ENCODE measurements at regions not wholly inside any gene's neighbourhood (a gene's known extent, or its start where the extent isn't known, plus 50 kb on each side); places are given as distances from the start of the nearest gene placed in this dataset.

DNA sequence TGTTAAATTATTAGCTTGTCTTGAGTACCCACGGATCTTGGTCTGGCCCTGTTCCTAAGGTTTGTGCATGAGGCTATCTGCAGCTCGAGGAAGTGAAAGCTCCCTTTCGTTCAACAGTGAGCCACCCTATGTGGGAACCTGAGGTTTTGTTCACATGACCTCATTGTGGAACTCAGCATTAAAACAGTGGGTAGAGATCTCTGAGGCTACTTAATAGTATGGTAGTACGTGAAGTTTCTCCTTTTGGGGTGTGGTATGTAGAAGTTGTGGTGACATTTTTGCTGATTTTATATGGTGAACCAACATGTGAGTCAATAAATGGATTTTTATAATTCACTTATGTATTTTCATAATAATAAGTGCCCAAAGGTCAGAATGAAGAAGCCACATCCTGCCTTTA is 252.7 kb upstream of the FERD3L start:
- ChIA-PET POLR2A (ENCODE audit: unreplicated experiment) (no interaction called here), CTCF (interaction anchor here (0.9 kb wide), 1 partner anchor 26 kb away, joined by 3 read pairs; no protein-coding TSS in a partner anchor)
- H4K20me1 ChIP-seq (ENCODE audit: insufficient read depth, low read length): no peaks in the 10 kb centered on the region
- H2BK20ac ChIP-seq (ENCODE audit: low read depth, low read length): no peak overlapping the region
- no peak overlapping the region for H2AK5ac ChIP-seq (ENCODE audit: low read depth, low read length)
- no peak overlapping the region for H3K9ac ChIP-seq (ENCODE audit: low read depth, low read length)
- ATAC-seq (ENCODE audit: low read depth): no peak; the same call in 1 of the 2 replicates
- H3K23ac ChIP-seq (ENCODE audit: low read depth, low read length): no peak overlapping the region
- H2BK120ac ChIP-seq (ENCODE audit: low read depth, low read length): no peak overlapping the region
- H4K5ac ChIP-seq (ENCODE audit: low read depth, low read length): no peak overlapping the region
- in situ Hi-C loops (cut with MboI; ENCODE audit: low sequenced_read_pairs) (no loop called here), dilution Hi-C loops (cut with HindIII; ENCODE audit: low sequenced_read_pairs, unreplicated experiment) (no loop called here), intact Hi-C loops (cut with micrococcal nuclease) (no loop called here)
- no peaks in the 10 kb centered on the region for H3K9me1 ChIP-seq (ENCODE audit: insufficient read depth, low read length)
- DNase-seq: peak; percentile 39
- H3K56ac ChIP-seq (ENCODE audit: extremely low read depth, insufficient read depth, low read length): no peak overlapping the region
- no CpG with 5 or more reads among the region's 4 CpGs for WGBS, 2 experiments (ENCODE audit: extremely low coverage in 2 of 2, insufficient read length in 1 of 2)
- H3K4me3 ChIP-seq (ENCODE audit: insufficient read depth, low read depth, low read length): no peak overlapping the region
- no peak overlapping the region for H3K27ac ChIP-seq (ENCODE audit: insufficient read depth, low read length)
- H2AFZ ChIP-seq (replicated peaks; ENCODE audit: low read length, poor library complexity): peak overlapping the region; percentile 16
- H4K8ac ChIP-seq (ENCODE audit: low read depth in 2 of 2, low read length in 2 of 2): no peak overlapping the region
- peaks cover 1% of the 10 kb centered on the region for H3K4me1 ChIP-seq (ENCODE audit: control insufficient read depth, insufficient read depth, low read length)
- no peaks in the 10 kb centered on the region for H3K79me1 ChIP-seq (ENCODE audit: low read depth in 1 of 2, low read length in 2 of 2)
- no peaks in the 10 kb centered on the region for H3K27me3 ChIP-seq (ENCODE audit: control insufficient read depth, insufficient read depth, low read length)
- no peak overlapping the region for H2BK5ac ChIP-seq (ENCODE audit: low read depth, low read length, poor library complexity, severe bottlenecking)
- no peak overlapping the region for H2BK15ac ChIP-seq (ENCODE audit: low read depth, low read length)
- no peak overlapping the region for H3K4ac ChIP-seq (ENCODE audit: low read depth, low read length)
- no peak for TF ChIP-seq RCOR1 (IDR thresholded peaks at IDR 0.05; ENCODE audit: insufficient replicate concordance, low read length)
- TF ChIP-seq, protein P1, sequence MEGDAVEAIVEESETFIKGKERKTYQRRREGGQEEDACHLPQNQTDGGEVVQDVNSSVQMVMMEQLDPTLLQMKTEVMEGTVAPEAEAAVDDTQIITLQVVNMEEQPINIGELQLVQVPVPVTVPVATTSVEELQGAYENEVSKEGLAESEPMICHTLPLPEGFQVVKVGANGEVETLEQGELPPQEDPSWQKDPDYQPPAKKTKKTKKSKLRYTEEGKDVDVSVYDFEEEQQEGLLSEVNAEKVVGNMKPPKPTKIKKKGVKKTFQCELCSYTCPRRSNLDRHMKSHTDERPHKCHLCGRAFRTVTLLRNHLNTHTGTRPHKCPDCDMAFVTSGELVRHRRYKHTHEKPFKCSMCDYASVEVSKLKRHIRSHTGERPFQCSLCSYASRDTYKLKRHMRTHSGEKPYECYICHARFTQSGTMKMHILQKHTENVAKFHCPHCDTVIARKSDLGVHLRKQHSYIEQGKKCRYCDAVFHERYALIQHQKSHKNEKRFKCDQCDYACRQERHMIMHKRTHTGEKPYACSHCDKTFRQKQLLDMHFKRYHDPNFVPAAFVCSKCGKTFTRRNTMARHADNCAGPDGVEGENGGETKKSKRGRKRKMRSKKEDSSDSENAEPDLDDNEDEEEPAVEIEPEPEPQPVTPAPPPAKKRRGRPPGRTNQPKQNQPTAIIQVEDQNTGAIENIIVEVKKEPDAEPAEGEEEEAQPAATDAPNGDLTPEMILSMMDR (conservative IDR thresholded peaks at IDR 0.05; ENCODE audit: low read depth, low read length): no peak
- no peak overlapping the region for H4K91ac ChIP-seq (ENCODE audit: insufficient read depth, low read depth, low read length)
- no peak overlapping the region for H2AK9ac ChIP-seq (replicated peaks; ENCODE audit: low read depth, low read length, poor library complexity)
- no TSS peak for BruUV-seq (replicated peaks)
- no peaks in the 10 kb centered on the region for H3K36me3 ChIP-seq (ENCODE audit: control insufficient read depth, insufficient read depth, low read length)
- no peaks in the 10 kb centered on the region for H3K9me3 ChIP-seq (ENCODE audit: control insufficient read depth, insufficient read depth, low read length)
- H3K18ac ChIP-seq (ENCODE audit: low read depth, low read length): peak overlapping the region; percentile 80
- H3K14ac ChIP-seq (replicated peaks; ENCODE audit: low read depth, low read length): no peak overlapping the region
- H3K4me2 ChIP-seq (ENCODE audit: low read depth, low read length): no peak overlapping the region; the same call in 1 of the 2 replicates
